ENCODE measurements at regions not wholly inside any gene's neighbourhood (a gene's known extent, or its start where the extent isn't known, plus 50 kb on each side); places are given as distances from the start of the nearest gene placed in this dataset.

DNA sequence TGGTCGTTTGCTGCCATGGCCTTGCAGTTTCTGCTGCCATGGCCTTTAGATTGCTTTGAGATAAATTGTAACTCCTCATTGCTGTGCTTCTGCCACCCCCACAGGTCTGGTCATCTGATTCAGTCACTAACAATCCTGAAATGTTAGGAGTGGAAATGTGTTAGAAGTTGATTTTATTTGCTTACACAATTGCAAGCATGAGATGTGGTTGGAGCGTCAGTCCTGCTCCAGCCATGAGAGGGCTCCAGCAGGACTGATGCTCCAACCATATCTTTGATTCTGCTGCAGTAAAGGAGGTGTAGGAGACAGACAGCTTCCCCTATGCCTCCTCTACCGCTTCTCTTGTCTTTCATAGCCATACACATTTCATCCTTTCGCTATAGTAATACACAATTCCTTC, 226.8 kb upstream of the RGS6 start:
- no peak overlapping the region for H3K27ac Mint-ChIP-seq
- H3K4me3 Mint-ChIP-seq = no peak overlapping the region
- peaks cover 17% of the 10 kb centered on the region for H3K4me1 Mint-ChIP-seq
- H3K27me3 Mint-ChIP-seq (ENCODE audit: low read depth, poor library complexity) = peaks cover 2% of the 10 kb centered on the region
- TF ChIP-seq, protein P1, sequence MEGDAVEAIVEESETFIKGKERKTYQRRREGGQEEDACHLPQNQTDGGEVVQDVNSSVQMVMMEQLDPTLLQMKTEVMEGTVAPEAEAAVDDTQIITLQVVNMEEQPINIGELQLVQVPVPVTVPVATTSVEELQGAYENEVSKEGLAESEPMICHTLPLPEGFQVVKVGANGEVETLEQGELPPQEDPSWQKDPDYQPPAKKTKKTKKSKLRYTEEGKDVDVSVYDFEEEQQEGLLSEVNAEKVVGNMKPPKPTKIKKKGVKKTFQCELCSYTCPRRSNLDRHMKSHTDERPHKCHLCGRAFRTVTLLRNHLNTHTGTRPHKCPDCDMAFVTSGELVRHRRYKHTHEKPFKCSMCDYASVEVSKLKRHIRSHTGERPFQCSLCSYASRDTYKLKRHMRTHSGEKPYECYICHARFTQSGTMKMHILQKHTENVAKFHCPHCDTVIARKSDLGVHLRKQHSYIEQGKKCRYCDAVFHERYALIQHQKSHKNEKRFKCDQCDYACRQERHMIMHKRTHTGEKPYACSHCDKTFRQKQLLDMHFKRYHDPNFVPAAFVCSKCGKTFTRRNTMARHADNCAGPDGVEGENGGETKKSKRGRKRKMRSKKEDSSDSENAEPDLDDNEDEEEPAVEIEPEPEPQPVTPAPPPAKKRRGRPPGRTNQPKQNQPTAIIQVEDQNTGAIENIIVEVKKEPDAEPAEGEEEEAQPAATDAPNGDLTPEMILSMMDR (IDR thresholded peaks at IDR 0.05) = no peak
- H3K36me3 Mint-ChIP-seq (ENCODE audit: low read depth) = peaks cover 38% of the 10 kb centered on the region
- no peak for DNase-seq
- no peaks in the 10 kb centered on the region for H3K9me3 Mint-ChIP-seq

DNA sequence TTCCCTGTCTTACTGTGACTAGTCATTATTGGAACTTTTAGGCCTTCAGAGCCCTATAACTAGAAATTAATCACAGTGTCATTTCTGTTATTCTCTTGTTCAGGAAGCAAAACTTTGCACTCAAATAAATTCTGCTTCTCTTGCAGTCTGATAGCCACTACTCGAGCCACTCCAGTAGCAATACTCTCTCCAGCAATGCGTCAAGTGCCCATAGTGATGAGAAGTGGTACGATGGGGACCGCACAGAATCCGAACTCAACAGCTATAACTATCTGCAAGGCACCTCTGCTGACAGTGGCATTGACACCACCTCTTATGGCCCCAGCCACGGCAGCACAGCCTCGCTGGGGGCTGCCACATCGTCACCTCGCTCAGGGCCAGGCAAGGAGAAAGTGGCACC, 223.2 kb upstream of the RGS6 start:
- H3K4me3 Mint-ChIP-seq = no peak overlapping the region
- peaks cover 4% of the 10 kb centered on the region for H3K4me1 Mint-ChIP-seq
- H3K27me3 Mint-ChIP-seq (ENCODE audit: low read depth, poor library complexity) = peaks cover 2% of the 10 kb centered on the region
- TF ChIP-seq, protein P1 (IDR thresholded peaks at IDR 0.05) = no peak
- H3K9me3 Mint-ChIP-seq = no peaks in the 10 kb centered on the region
- H3K27ac Mint-ChIP-seq = no peak overlapping the region
- peaks cover 38% of the 10 kb centered on the region for H3K36me3 Mint-ChIP-seq (ENCODE audit: low read depth)
- DNase-seq = no peak

DNA sequence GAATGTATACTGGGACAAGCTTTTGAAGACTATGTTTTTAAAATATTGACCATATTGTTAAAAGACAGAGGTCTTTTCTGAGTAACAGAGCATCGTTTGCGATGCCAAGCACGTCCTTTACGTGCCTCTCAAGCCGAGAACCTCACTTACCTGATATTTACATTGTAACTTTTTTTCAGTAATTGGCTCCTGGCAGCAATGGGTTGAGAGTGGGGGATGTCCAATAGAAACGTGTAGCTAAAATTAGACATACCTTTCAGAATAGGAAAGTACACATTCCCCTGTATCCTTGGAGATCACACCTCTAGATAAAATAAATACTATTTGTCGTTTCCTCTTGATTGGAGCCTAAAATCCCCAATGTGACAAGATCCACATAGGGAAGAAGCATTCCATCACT, 222.2 kb upstream of the RGS6 start:
- TF ChIP-seq, protein P1 (IDR thresholded peaks at IDR 0.05) = no peak
- Mint-ChIP-seq H3K36me3 (ENCODE audit: low read depth) (peaks cover 38% of the 10 kb centered on the region), H3K27ac (no peak overlapping the region), H3K4me3 (no peak overlapping the region), H3K27me3 (ENCODE audit: low read depth, poor library complexity) (peaks cover 2% of the 10 kb centered on the region), H3K9me3 (no peaks in the 10 kb centered on the region), H3K4me1 (peaks cover 4% of the 10 kb centered on the region)
- DNase-seq = no peak

DNA sequence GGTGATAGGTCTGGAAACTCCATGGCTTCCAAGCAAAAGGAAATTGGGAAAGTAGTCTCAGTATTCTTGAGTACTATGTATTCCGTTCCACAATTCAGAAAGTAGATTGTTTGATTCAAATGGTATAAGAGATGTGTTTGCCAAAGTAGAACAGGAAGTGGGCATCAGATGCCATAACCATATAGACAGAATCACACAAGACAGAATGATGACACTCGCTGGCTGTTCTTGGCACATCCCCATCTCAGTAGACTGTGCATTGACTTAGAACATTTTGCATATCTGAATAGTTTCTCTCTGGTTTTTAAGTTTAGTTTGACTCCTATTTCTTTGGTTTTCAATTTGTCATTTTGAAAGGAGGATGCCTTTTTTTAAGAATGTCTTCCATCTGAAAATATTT, 221.1 kb upstream of the RGS6 start:
- Mint-ChIP-seq H3K27ac (no peak overlapping the region), H3K36me3 (ENCODE audit: low read depth) (peaks cover 38% of the 10 kb centered on the region), H3K4me1 (peaks cover 9% of the 10 kb centered on the region), H3K9me3 (no peaks in the 10 kb centered on the region), H3K4me3 (no peak overlapping the region), H3K27me3 (ENCODE audit: low read depth, poor library complexity) (peaks cover 2% of the 10 kb centered on the region)
- TF ChIP-seq, protein P1 (IDR thresholded peaks at IDR 0.05) = no peak
- DNase-seq = no peak

DNA sequence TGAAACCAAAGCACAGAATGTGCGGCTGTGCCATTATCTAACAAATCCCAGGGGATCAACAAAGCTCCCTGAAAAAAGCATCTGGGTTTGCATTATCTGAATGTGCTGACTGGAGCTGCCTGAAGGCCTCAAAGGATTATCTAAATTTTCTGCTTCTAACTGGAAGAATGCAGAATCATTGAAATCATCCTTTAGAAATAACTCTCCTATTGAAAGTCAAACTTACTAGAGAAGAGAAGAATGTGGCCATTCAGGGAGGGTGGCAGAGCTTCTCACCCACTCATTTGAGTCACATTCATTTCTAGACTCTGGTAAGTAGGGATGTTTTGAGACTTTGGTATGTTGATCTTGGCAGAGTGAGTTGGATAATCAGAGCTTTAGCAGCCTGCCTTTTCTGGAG, 220.6 kb upstream of the RGS6 start:
- H3K4me1 Mint-ChIP-seq = peaks cover 13% of the 10 kb centered on the region

DNA sequence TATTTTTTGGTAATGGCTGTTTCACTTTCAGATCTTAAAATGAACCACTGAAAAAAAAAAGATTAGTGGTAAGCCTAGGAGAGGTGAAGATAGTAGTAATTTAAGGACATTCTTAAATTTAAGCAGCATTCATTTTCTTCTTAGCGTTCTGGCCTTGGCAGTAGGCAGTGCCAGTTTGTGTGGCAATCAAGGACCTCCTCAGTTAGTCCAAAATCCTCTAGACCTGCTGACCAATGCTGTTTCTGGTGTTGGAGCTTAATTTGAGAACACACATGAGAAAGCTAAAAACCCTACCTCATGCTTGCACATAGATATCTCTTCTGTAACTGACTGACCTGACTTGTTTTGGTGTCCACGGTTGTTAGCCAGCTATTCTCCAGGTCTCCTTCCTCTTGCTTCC, 219.8 kb upstream of the RGS6 start:
- TF ChIP-seq, protein P1 (IDR thresholded peaks at IDR 0.05) = no peak
- Mint-ChIP-seq H3K4me3 (no peak overlapping the region), H3K4me1 (peaks cover 18% of the 10 kb centered on the region), H3K27me3 (ENCODE audit: low read depth, poor library complexity) (peaks cover 2% of the 10 kb centered on the region), H3K27ac (no peak overlapping the region), H3K9me3 (no peaks in the 10 kb centered on the region), H3K36me3 (ENCODE audit: low read depth) (peaks cover 25% of the 10 kb centered on the region)
- DNase-seq = no peak

More for the DNA sequence above, 220.6 kb upstream of the RGS6 start:
- Mint-ChIP-seq H3K36me3 (ENCODE audit: low read depth) (peaks cover 34% of the 10 kb centered on the region), H3K27me3 (ENCODE audit: low read depth, poor library complexity) (peaks cover 2% of the 10 kb centered on the region), H3K27ac (peak overlapping the region; percentile 9), H3K9me3 (no peaks in the 10 kb centered on the region), H3K4me3 (no peak overlapping the region)
- TF ChIP-seq, protein P1 (IDR thresholded peaks at IDR 0.05) = no peak
- no peak for DNase-seq
